PC-9 (cell line): ENCODE measurements at regions not wholly inside any gene's neighbourhood (a gene's known extent, or its start where the extent isn't known, plus 50 kb on each side); places are given as distances from the start of the nearest gene placed in this dataset.

Experiments
- EZH2 ChIP-seq: fragments of 200-600 bp; sonication (generic); IDR thresholded peaks from 2 replicates; pipeline ENCODE4 v1.8.0; 2017; ENCODE audit warnings: antibody characterized with exemption, low read depth
- TF ChIP-seq, protein P1 (sequence below): fragments of 200-600 bp; sonication (generic); conservative IDR thresholded peaks from 2 replicates; pipeline ENCODE4 v1.6.1; 2017; ENCODE audit warnings: mixed run types, antibody characterized with exemption, mild to moderate bottlenecking, moderate library complexity

DNA sequence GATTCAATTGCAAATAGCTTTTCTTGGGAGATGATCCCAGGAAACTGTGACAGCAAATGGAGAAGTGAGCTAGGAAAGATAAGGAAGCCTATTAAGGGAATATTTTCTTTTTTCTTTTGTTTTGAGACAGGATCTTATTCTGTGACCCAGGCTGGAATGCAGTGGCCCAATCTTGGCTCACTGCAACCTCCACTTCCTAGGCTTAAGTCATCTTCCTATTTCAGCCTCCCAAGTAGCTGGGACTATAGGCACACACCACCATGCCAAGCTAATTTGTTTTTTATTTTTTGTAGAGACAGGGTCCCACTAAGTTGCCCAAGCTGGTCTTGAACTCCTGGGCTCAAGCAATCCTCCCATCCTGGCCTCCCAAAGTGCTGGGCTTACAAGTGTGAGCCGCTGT lies 433.7 kb downstream of the RPS6KC1 start:
- TF ChIP-seq, protein P1, sequence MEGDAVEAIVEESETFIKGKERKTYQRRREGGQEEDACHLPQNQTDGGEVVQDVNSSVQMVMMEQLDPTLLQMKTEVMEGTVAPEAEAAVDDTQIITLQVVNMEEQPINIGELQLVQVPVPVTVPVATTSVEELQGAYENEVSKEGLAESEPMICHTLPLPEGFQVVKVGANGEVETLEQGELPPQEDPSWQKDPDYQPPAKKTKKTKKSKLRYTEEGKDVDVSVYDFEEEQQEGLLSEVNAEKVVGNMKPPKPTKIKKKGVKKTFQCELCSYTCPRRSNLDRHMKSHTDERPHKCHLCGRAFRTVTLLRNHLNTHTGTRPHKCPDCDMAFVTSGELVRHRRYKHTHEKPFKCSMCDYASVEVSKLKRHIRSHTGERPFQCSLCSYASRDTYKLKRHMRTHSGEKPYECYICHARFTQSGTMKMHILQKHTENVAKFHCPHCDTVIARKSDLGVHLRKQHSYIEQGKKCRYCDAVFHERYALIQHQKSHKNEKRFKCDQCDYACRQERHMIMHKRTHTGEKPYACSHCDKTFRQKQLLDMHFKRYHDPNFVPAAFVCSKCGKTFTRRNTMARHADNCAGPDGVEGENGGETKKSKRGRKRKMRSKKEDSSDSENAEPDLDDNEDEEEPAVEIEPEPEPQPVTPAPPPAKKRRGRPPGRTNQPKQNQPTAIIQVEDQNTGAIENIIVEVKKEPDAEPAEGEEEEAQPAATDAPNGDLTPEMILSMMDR: no peak
- no peak for TF ChIP-seq EZH2
